ENCODE measurements at regions not wholly inside any gene's neighbourhood (a gene's known extent, or its start where the extent isn't known, plus 50 kb on each side); places are given as distances from the start of the nearest gene placed in this dataset.

GRCh38 chr15:85976986-85977385 is 102.7 kb upstream of the AGBL1 start:
- no peaks in the 10 kb centered on the region for H3K27me3 ChIP-seq (ENCODE audit: insufficient read depth, insufficient read length)

GRCh38 chr15:85977586-85977985 is 102.1 kb upstream of the AGBL1 start:
- Histone ChIP-seq H3K36me3 (ENCODE audit: insufficient read depth, insufficient read length, low read length) (no peaks in the 10 kb centered on the region), H3K4me3 (ENCODE audit: insufficient read length, low read depth) (no peak overlapping the region), H3K9me3 (ENCODE audit: insufficient read depth, low read length) (peaks cover 14% of the 10 kb centered on the region; the same call in 1 of the 2 replicates), H3K27me3 (ENCODE audit: insufficient read depth, insufficient read length) (no peaks in the 10 kb centered on the region), H3K4me1 (ENCODE audit: insufficient read depth, insufficient read length) (no peaks in the 10 kb centered on the region), H3K9ac (ENCODE audit: insufficient read length, low read depth) (no peak overlapping the region)
- DNase-seq (ENCODE audit: low read depth, low spot score): no peak
- TF ChIP-seq ZNF274 (IDR thresholded peaks at IDR 0.05; ENCODE audit: low read depth, low read length) (no peak), SUZ12 (IDR thresholded peaks at IDR 0.05; ENCODE audit: extremely low read depth, insufficient read depth, insufficient read length) (no peak), YY1 (IDR thresholded peaks at IDR 0.05; ENCODE audit: insufficient read depth, insufficient read length) (no peak)

More at GRCh38 chr15:85976986-85977385, 102.7 kb upstream of the AGBL1 start:
- no peaks in the 10 kb centered on the region for H3K36me3 ChIP-seq (ENCODE audit: insufficient read depth, insufficient read length, low read length)
- DNase-seq (ENCODE audit: low read depth, low spot score): no peak
- no peak overlapping the region for H3K4me3 ChIP-seq (ENCODE audit: insufficient read length, low read depth)
- TF ChIP-seq SUZ12 (IDR thresholded peaks at IDR 0.05; ENCODE audit: extremely low read depth, insufficient read depth, insufficient read length) (no peak), YY1 (IDR thresholded peaks at IDR 0.05; ENCODE audit: insufficient read depth, insufficient read length) (no peak), ZNF274 (IDR thresholded peaks at IDR 0.05; ENCODE audit: low read depth, low read length) (no peak)
- H3K4me1 ChIP-seq (ENCODE audit: insufficient read depth, insufficient read length): no peaks in the 10 kb centered on the region
- H3K9ac ChIP-seq (ENCODE audit: insufficient read length, low read depth): no peak overlapping the region
- peaks cover 13% of the 10 kb centered on the region; the same call in 1 of the 2 replicates for H3K9me3 ChIP-seq (ENCODE audit: insufficient read depth, low read length)

- TF ChIP-seq ZNF274 (IDR thresholded peaks at IDR 0.05; ENCODE audit: low read depth, low read length): no peak
- no peak for TF ChIP-seq SUZ12 (IDR thresholded peaks at IDR 0.05; ENCODE audit: extremely low read depth, insufficient read depth, insufficient read length)
- no peak for TF ChIP-seq YY1 (IDR thresholded peaks at IDR 0.05; ENCODE audit: insufficient read depth, insufficient read length)
- Histone ChIP-seq H3K27me3 (ENCODE audit: insufficient read depth, insufficient read length) (no peaks in the 10 kb centered on the region), H3K9ac (ENCODE audit: insufficient read length, low read depth) (no peak overlapping the region)
These were observed 99.7 kb upstream of the AGBL1 start for GRCh38 chr15:85979929-85980328.

GRCh38 chr15:85980946-85981345 is 98.7 kb upstream of the AGBL1 start:
- Histone ChIP-seq H3K4me1 (ENCODE audit: insufficient read depth, insufficient read length) (no peaks in the 10 kb centered on the region), H3K4me3 (ENCODE audit: insufficient read length, low read depth) (no peak overlapping the region), H3K36me3 (ENCODE audit: insufficient read depth, insufficient read length, low read length) (no peaks in the 10 kb centered on the region), H3K9ac (ENCODE audit: insufficient read length, low read depth) (no peak overlapping the region), H3K27me3 (ENCODE audit: insufficient read depth, insufficient read length) (no peaks in the 10 kb centered on the region), H3K9me3 (ENCODE audit: insufficient read depth, low read length) (peaks cover 12% of the 10 kb centered on the region; the same call in 1 of the 2 replicates)
- DNase-seq (ENCODE audit: low read depth, low spot score): no peak
- TF ChIP-seq SUZ12 (IDR thresholded peaks at IDR 0.05; ENCODE audit: extremely low read depth, insufficient read depth, insufficient read length): no peak

More at GRCh38 chr15:85979929-85980328, 99.7 kb upstream of the AGBL1 start:
- Histone ChIP-seq H3K4me3 (ENCODE audit: insufficient read length, low read depth) (no peak overlapping the region), H3K4me1 (ENCODE audit: insufficient read depth, insufficient read length) (no peaks in the 10 kb centered on the region), H3K36me3 (ENCODE audit: insufficient read depth, insufficient read length, low read length) (no peaks in the 10 kb centered on the region), H3K9me3 (ENCODE audit: insufficient read depth, low read length) (peaks cover 14% of the 10 kb centered on the region; the same call in 1 of the 2 replicates)
- DNase-seq (ENCODE audit: low read depth, low spot score): no peak

GRCh38 chr15:85984241-85984640 is 95.4 kb upstream of the AGBL1 start:
- Histone ChIP-seq H3K27me3 (ENCODE audit: insufficient read depth, insufficient read length) (no peaks in the 10 kb centered on the region), H3K9ac (ENCODE audit: insufficient read length, low read depth) (no peak overlapping the region), H3K4me3 (ENCODE audit: insufficient read length, low read depth) (no peak overlapping the region), H3K9me3 (ENCODE audit: insufficient read depth, low read length) (peaks cover 5% of the 10 kb centered on the region; the same call in 1 of the 2 replicates), H3K4me1 (ENCODE audit: insufficient read depth, insufficient read length) (no peaks in the 10 kb centered on the region), H3K36me3 (ENCODE audit: insufficient read depth, insufficient read length, low read length) (no peaks in the 10 kb centered on the region)
- no peak for DNase-seq (ENCODE audit: low read depth, low spot score)
- TF ChIP-seq YY1 (IDR thresholded peaks at IDR 0.05; ENCODE audit: insufficient read depth, insufficient read length) (no peak), SUZ12 (IDR thresholded peaks at IDR 0.05; ENCODE audit: extremely low read depth, insufficient read depth, insufficient read length) (no peak), ZNF274 (IDR thresholded peaks at IDR 0.05; ENCODE audit: low read depth, low read length) (no peak)

- no peak for DNase-seq (ENCODE audit: low read depth, low spot score)
- Histone ChIP-seq H3K27me3 (ENCODE audit: insufficient read depth, insufficient read length) (no peaks in the 10 kb centered on the region), H3K4me1 (ENCODE audit: insufficient read depth, insufficient read length) (no peaks in the 10 kb centered on the region), H3K36me3 (ENCODE audit: insufficient read depth, insufficient read length, low read length) (no peaks in the 10 kb centered on the region), H3K9me3 (ENCODE audit: insufficient read depth, low read length) (peaks cover 8% of the 10 kb centered on the region; the same call in 1 of the 2 replicates), H3K9ac (ENCODE audit: insufficient read length, low read depth) (no peak overlapping the region), H3K4me3 (ENCODE audit: insufficient read length, low read depth) (no peak overlapping the region)
- TF ChIP-seq SUZ12 (IDR thresholded peaks at IDR 0.05; ENCODE audit: extremely low read depth, insufficient read depth, insufficient read length) (no peak), YY1 (IDR thresholded peaks at IDR 0.05; ENCODE audit: insufficient read depth, insufficient read length) (no peak), ZNF274 (IDR thresholded peaks at IDR 0.05; ENCODE audit: low read depth, low read length) (no peak)
These were observed 93.6 kb upstream of the AGBL1 start for GRCh38 chr15:85986116-85986515.

- no peak for DNase-seq (ENCODE audit: low read depth, low spot score)
- Histone ChIP-seq H3K36me3 (ENCODE audit: insufficient read depth, insufficient read length, low read length) (no peaks in the 10 kb centered on the region), H3K4me3 (ENCODE audit: insufficient read length, low read depth) (no peak overlapping the region), H3K9ac (ENCODE audit: insufficient read length, low read depth) (no peak overlapping the region), H3K9me3 (ENCODE audit: insufficient read depth, low read length) (peaks cover 7% of the 10 kb centered on the region; the same call in 1 of the 2 replicates), H3K27me3 (ENCODE audit: insufficient read depth, insufficient read length) (no peaks in the 10 kb centered on the region), H3K4me1 (ENCODE audit: insufficient read depth, insufficient read length) (no peaks in the 10 kb centered on the region)
- no peak for TF ChIP-seq ZNF274 (IDR thresholded peaks at IDR 0.05; ENCODE audit: low read depth, low read length)
- TF ChIP-seq YY1 (IDR thresholded peaks at IDR 0.05; ENCODE audit: insufficient read depth, insufficient read length): no peak
- no peak for TF ChIP-seq SUZ12 (IDR thresholded peaks at IDR 0.05; ENCODE audit: extremely low read depth, insufficient read depth, insufficient read length)
These were observed 92.9 kb upstream of the AGBL1 start for GRCh38 chr15:85986741-85987140.
